ENCODE measurements at regions not wholly inside any gene's neighbourhood (a gene's known extent, or its start where the extent isn't known, plus 50 kb on each side); places are given as distances from the start of the nearest gene placed in this dataset.

- no peaks in the 10 kb centered on the region for H3K36me3 ChIP-seq (replicated peaks in 1 of 2; ENCODE audit: control insufficient read depth in 1 of 2, insufficient read depth in 2 of 2, low read length in 2 of 2)
- H3K9ac ChIP-seq (ENCODE audit: insufficient read depth, low read length, poor library complexity, severe bottlenecking), result no peak overlapping the region
- Mint-ChIP-seq H3K4me1 (peaks cover 3% of the 10 kb centered on the region), H3K27me3 (ENCODE audit: low read depth in 3 of 3) (peaks cover 0 to 2% (median 0%) of the 10 kb centered on the region in 3 donors), H3K27ac (no peak overlapping the region), H3K4me3 (no peak overlapping the region), H3K9me3 (peaks cover 0 to 10% (median 2%) of the 10 kb centered on the region in 7 donors), H3K36me3 (no peaks in the 10 kb centered on the region)
- no peaks in the 10 kb centered on the region for H4K20me1 ChIP-seq (ENCODE audit: insufficient read depth, low read length)
- no peak overlapping the region for H2AFZ ChIP-seq (ENCODE audit: insufficient read depth, low read depth, low read length, poor library complexity, severe bottlenecking)
- H3K27me3 ChIP-seq (ENCODE audit: control insufficient read depth in 2 of 2, insufficient read depth in 2 of 2, low read length in 2 of 2), result no peaks in the 10 kb centered on the region
- no peak overlapping the region for H3K27ac ChIP-seq (ENCODE audit: low read depth in 1 of 2, low read length in 2 of 2)
- 100% methylated on average over 1 of the region's 1 CpG for WGBS (ENCODE audit: insufficient coverage)
- intact Hi-C loops (cut with micrococcal nuclease), result no loop called here
- TF ChIP-seq, protein P1, sequence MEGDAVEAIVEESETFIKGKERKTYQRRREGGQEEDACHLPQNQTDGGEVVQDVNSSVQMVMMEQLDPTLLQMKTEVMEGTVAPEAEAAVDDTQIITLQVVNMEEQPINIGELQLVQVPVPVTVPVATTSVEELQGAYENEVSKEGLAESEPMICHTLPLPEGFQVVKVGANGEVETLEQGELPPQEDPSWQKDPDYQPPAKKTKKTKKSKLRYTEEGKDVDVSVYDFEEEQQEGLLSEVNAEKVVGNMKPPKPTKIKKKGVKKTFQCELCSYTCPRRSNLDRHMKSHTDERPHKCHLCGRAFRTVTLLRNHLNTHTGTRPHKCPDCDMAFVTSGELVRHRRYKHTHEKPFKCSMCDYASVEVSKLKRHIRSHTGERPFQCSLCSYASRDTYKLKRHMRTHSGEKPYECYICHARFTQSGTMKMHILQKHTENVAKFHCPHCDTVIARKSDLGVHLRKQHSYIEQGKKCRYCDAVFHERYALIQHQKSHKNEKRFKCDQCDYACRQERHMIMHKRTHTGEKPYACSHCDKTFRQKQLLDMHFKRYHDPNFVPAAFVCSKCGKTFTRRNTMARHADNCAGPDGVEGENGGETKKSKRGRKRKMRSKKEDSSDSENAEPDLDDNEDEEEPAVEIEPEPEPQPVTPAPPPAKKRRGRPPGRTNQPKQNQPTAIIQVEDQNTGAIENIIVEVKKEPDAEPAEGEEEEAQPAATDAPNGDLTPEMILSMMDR (IDR thresholded peaks at IDR 0.05), result no peak
- no peaks in the 10 kb centered on the region for H3K9me3 ChIP-seq (replicated peaks in 1 of 2; ENCODE audit: control insufficient read depth in 1 of 2, insufficient read depth in 1 of 2, low read length in 2 of 2)
- no peaks in the 10 kb centered on the region for H3K79me2 ChIP-seq (ENCODE audit: insufficient read depth, low read length)
- no peaks in the 10 kb centered on the region for H3K4me1 ChIP-seq (ENCODE audit: control insufficient read depth in 1 of 2, insufficient read depth in 2 of 2, low read length in 2 of 2)
- no peak overlapping the region for H3K4me2 ChIP-seq (replicated peaks; ENCODE audit: extremely low read depth, low read length, poor library complexity, severe bottlenecking)
- no peak for DNase-seq
- no peak overlapping the region for H3K4me3 ChIP-seq (replicated peaks in 1 of 3; ENCODE audit: low read depth in 2 of 3, low read length in 3 of 3)
Observed at GRCh38 chr9:82209797-82210470, 221.4 kb downstream of the SPATA31D1 start.

DNA sequence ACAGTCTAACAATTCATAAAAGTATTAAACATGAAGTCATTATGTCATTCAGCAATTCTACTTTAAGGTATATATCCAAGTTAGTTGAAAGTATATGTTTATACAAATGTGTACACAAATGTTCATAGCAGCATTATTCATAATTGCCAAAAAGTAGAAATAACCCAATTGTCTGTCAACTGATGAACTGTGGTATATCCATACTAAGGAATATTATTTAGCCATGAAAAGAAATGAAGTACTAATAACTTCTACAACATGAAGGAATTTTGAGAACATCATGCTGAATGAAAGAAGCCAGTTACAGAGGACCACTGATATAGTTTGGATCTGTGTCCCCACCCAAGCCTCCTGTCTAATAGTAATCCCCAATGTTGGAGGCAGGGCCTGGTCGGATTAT lies 224.3 kb downstream of the SPATA31D1 start:
- WGBS (ENCODE audit: insufficient coverage), result no CpG with 5 or more reads among the region's 1 CpG
- Histone ChIP-seq H3K36me3 (replicated peaks in 1 of 2; ENCODE audit: control insufficient read depth in 1 of 2, insufficient read depth in 2 of 2, low read length in 2 of 2) (no peaks in the 10 kb centered on the region), H3K27ac (ENCODE audit: low read depth in 1 of 2, low read length in 2 of 2) (no peak overlapping the region), H3K4me3 (replicated peaks in 1 of 3; ENCODE audit: low read depth in 2 of 3, low read length in 3 of 3) (no peak overlapping the region), H2AFZ (ENCODE audit: insufficient read depth, low read depth, low read length, poor library complexity, severe bottlenecking) (no peak overlapping the region), H3K79me2 (ENCODE audit: insufficient read depth, low read length) (no peaks in the 10 kb centered on the region), H3K9me3 (replicated peaks in 1 of 2; ENCODE audit: control insufficient read depth in 1 of 2, insufficient read depth in 1 of 2, low read length in 2 of 2) (peaks cover 0 to 13% of the 10 kb centered on the region in 2 donors), H4K20me1 (ENCODE audit: insufficient read depth, low read length) (no peaks in the 10 kb centered on the region), H3K4me1 (ENCODE audit: control insufficient read depth in 1 of 2, insufficient read depth in 2 of 2, low read length in 2 of 2) (no peaks in the 10 kb centered on the region), H3K9ac (ENCODE audit: insufficient read depth, low read length, poor library complexity, severe bottlenecking) (no peak overlapping the region), H3K27me3 (ENCODE audit: control insufficient read depth in 2 of 2, insufficient read depth in 2 of 2, low read length in 2 of 2) (no peaks in the 10 kb centered on the region), H3K4me2 (replicated peaks; ENCODE audit: extremely low read depth, low read length, poor library complexity, severe bottlenecking) (no peak overlapping the region)
- intact Hi-C loops (cut with micrococcal nuclease), result no loop called here
- H3K4me3 Mint-ChIP-seq, result no peak overlapping the region
- no peaks in the 10 kb centered on the region for H3K36me3 Mint-ChIP-seq
- DNase-seq, result no peak
- peaks cover 0 to 3% (median 0%) of the 10 kb centered on the region in 3 donors for H3K27me3 Mint-ChIP-seq (ENCODE audit: low read depth in 3 of 3)
- peaks cover 3% of the 10 kb centered on the region for H3K4me1 Mint-ChIP-seq
- no peak overlapping the region for H3K27ac Mint-ChIP-seq
- peaks cover 6 to 22% (median 9%) of the 10 kb centered on the region in 7 donors for H3K9me3 Mint-ChIP-seq
- TF ChIP-seq, protein P1 (IDR thresholded peaks at IDR 0.05), result no peak

Data from CD14-positive monocyte (primary cell).